ENCODE measurements at regions not wholly inside any gene's neighbourhood (a gene's known extent, or its start where the extent isn't known, plus 50 kb on each side); places are given as distances from the start of the nearest gene placed in this dataset.

DNA sequence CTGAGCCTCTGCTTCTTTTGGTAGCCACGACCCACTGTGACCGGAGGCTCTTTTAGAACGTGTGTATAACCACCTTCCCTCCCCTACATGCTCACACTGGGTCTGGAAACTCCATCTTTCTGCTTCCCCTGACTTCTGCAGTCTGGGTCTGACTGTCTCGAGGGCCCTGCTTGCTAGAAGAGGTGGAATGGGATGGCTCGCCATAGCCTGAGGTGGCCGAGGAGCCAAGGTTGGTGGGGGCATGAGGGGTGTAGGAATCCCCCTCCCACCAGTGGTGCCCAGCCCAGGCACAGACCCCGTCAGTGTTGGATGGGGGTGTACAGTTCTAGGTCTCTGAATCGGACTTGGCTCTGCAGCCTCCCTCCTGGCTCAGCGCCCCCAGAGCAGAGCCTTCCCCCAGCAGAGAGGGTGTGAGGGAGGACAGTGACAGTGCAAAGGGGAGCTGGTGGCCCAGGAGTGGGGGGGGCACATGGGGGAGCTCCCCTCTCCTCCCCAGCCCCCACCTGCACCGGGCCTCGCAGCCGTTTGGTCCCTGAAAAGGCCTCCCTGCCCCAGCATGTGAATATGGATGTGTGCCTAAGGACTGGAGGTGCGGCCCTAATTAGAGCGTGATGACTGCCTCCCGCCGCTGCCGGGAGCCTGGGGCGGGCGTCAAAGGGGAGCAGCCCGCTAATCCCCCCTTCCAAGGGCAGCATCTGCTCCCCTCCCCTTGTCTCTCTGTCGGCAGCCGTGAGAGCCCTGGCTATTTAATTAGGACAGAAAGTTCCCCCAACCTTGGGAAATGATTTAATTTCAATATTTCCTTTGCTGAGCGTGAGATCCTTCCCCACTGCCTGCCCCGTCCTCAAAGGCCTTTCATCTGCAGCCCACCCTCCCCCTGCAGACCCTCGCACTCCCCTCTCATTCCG lies 196.2 kb upstream of the C14orf180 start:
- Histone ChIP-seq H3K27ac (no peak overlapping the region), H3K79me2 (ENCODE audit: low read depth) (no peaks in the 10 kb centered on the region), H4K20me1 (ENCODE audit: insufficient read depth) (no peaks in the 10 kb centered on the region), H3K9me3 (ENCODE audit: insufficient read depth, low read depth) (no peaks in the 10 kb centered on the region), H3K4me3 (no peak overlapping the region), H3K4me2 (no peak overlapping the region), H3K36me3 (ENCODE audit: low read depth) (no peaks in the 10 kb centered on the region), H3K27me3 (ENCODE audit: insufficient read depth, low read depth) (peaks cover 100% of the 10 kb centered on the region), H3F3A (ENCODE audit: insufficient read depth, low read depth) (no peaks in the 10 kb centered on the region), H3K4me1 (replicated peaks; ENCODE audit: insufficient read depth) (no peaks in the 10 kb centered on the region), H3K9me2 (ENCODE audit: insufficient read depth) (no peaks in the 10 kb centered on the region), H2AFZ (no peak overlapping the region)
- no peak for DNase-seq
- intact Hi-C loops (cut with micrococcal nuclease; ENCODE audit: unreplicated experiment), result no loop called here
- CTCF ChIA-PET, result interaction anchor here (0.6 kb wide), 1 partner anchor 248 kb away, joined by 4 read pairs; no protein-coding TSS in a partner anchor
- POLR2A ChIA-PET (ENCODE audit: unreplicated experiment), result no interaction called here
- no TSS peak for BruUV-seq (replicated peaks)
- TF ChIP-seq, protein P1, sequence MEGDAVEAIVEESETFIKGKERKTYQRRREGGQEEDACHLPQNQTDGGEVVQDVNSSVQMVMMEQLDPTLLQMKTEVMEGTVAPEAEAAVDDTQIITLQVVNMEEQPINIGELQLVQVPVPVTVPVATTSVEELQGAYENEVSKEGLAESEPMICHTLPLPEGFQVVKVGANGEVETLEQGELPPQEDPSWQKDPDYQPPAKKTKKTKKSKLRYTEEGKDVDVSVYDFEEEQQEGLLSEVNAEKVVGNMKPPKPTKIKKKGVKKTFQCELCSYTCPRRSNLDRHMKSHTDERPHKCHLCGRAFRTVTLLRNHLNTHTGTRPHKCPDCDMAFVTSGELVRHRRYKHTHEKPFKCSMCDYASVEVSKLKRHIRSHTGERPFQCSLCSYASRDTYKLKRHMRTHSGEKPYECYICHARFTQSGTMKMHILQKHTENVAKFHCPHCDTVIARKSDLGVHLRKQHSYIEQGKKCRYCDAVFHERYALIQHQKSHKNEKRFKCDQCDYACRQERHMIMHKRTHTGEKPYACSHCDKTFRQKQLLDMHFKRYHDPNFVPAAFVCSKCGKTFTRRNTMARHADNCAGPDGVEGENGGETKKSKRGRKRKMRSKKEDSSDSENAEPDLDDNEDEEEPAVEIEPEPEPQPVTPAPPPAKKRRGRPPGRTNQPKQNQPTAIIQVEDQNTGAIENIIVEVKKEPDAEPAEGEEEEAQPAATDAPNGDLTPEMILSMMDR (conservative IDR thresholded peaks at IDR 0.05), result no peak
- no peak for TF ChIP-seq EZH2 (IDR thresholded peaks at IDR 0.05; ENCODE audit: low read depth)

DNA sequence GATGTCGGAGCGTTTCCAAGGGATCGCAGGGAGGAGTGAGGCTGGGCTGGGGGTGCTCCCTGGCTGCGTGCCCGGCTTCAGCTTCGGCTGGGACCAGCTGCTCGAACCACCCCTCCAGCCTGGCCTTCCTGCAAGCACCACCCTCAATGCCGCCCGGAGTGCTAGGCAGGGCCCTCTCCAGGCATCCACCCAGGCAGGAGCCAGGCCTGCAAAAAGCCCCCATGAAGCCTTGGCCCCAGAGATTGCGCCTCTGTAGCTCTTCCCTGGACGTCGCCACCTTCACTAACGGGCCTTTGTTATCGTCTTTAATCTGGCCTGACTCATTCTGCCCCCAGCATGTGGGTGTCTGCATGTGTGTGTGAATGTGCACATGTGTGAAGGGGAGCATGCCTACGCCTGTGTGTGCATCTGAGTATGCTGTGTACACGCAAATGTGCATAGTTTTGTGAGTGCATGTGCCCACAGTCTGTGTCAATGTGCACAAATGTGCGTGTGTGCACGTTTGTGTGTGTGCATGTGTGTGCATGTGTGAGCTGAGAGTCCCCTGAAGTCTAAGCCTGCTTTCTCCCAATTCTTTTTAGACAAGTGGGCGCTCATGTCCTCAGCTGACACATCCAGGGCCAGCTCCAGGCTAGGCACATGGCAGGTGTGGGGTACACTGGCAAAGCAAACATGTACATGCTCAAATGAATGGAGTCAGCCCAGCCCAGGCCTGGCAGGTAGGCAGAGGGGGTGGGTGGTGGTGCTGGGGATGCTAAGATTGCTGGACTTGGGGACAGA lies 195.4 kb upstream of the C14orf180 start:
- CTCF ChIA-PET, result no interaction called here
- BruUV-seq (replicated peaks), result no TSS peak
- H3K36me3 ChIP-seq (ENCODE audit: low read depth), result no peaks in the 10 kb centered on the region
- H3F3A ChIP-seq (ENCODE audit: insufficient read depth, low read depth), result no peaks in the 10 kb centered on the region
- H3K27ac ChIP-seq, result no peak overlapping the region
- H2AFZ ChIP-seq, result no peak overlapping the region
- H3K4me3 ChIP-seq, result no peak overlapping the region
- no peaks in the 10 kb centered on the region for H3K4me1 ChIP-seq (replicated peaks; ENCODE audit: insufficient read depth)
- H3K27me3 ChIP-seq (ENCODE audit: insufficient read depth, low read depth), result peaks cover 100% of the 10 kb centered on the region
- intact Hi-C loops (cut with micrococcal nuclease; ENCODE audit: unreplicated experiment), result no loop called here
- no peaks in the 10 kb centered on the region for H3K79me2 ChIP-seq (ENCODE audit: low read depth)
- no peak overlapping the region for H3K4me2 ChIP-seq
- no peaks in the 10 kb centered on the region for H3K9me2 ChIP-seq (ENCODE audit: insufficient read depth)
- TF ChIP-seq EZH2 (IDR thresholded peaks at IDR 0.05; ENCODE audit: low read depth), result no peak
- TF ChIP-seq, protein P1 (conservative IDR thresholded peaks at IDR 0.05), result no peak
- no peak for DNase-seq
- H4K20me1 ChIP-seq (ENCODE audit: insufficient read depth), result no peaks in the 10 kb centered on the region
- POLR2A ChIA-PET (ENCODE audit: unreplicated experiment), result no interaction called here
- no peaks in the 10 kb centered on the region for H3K9me3 ChIP-seq (ENCODE audit: insufficient read depth, low read depth)

DNA sequence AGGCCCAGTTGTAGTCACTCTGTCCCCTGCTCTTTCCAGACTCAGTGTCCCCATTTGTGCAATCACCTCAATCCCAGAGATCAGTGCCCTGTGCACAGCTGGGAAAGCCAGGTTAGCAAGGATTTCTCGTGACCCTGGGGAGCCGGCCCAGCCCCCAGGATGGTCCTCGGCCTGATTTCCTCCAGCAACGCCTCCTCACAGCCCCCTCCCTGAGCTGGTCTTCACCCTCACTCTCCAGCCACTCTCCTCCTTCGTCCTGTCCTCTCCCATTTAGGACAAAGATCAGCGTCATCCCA lies 194.8 kb upstream of the C14orf180 start:
- DNase-seq, result no peak
- intact Hi-C loops (cut with micrococcal nuclease; ENCODE audit: unreplicated experiment), result no loop called here
- POLR2A ChIA-PET (ENCODE audit: unreplicated experiment), result no interaction called here

More for the DNA sequence above, 194.8 kb upstream of the C14orf180 start:
- no peaks in the 10 kb centered on the region for H4K20me1 ChIP-seq (ENCODE audit: insufficient read depth)
- H3F3A ChIP-seq (ENCODE audit: insufficient read depth, low read depth), result no peaks in the 10 kb centered on the region
- H3K36me3 ChIP-seq (ENCODE audit: low read depth), result no peaks in the 10 kb centered on the region
- H3K4me1 ChIP-seq (replicated peaks; ENCODE audit: insufficient read depth), result no peaks in the 10 kb centered on the region
- H3K79me2 ChIP-seq (ENCODE audit: low read depth), result no peaks in the 10 kb centered on the region
- no peak overlapping the region for H2AFZ ChIP-seq
- no peak overlapping the region for H3K4me3 ChIP-seq
- H3K9me2 ChIP-seq (ENCODE audit: insufficient read depth), result no peaks in the 10 kb centered on the region
- H3K27ac ChIP-seq, result no peak overlapping the region
- TF ChIP-seq, protein P1 (conservative IDR thresholded peaks at IDR 0.05), result no peak
- TF ChIP-seq EZH2 (IDR thresholded peaks at IDR 0.05; ENCODE audit: low read depth), result no peak
- peaks cover 100% of the 10 kb centered on the region for H3K27me3 ChIP-seq (ENCODE audit: insufficient read depth, low read depth)
- no peak overlapping the region for H3K4me2 ChIP-seq
- no TSS peak for BruUV-seq (replicated peaks)
- CTCF ChIA-PET, result no interaction called here
- no peaks in the 10 kb centered on the region for H3K9me3 ChIP-seq (ENCODE audit: insufficient read depth, low read depth)
